GM12873 (cell line): ENCODE measurements at regions not wholly inside any gene's neighbourhood (a gene's known extent, or its start where the extent isn't known, plus 50 kb on each side); places are given as distances from the start of the nearest gene placed in this dataset.

Source experiments
- TF ChIP-seq, protein P1 (sequence below): IDR thresholded peaks from 2 replicates; pipeline ENCODE4 v1.5.1; 2012; ENCODE audit warnings: low read depth, mild to moderate bottlenecking, moderate library complexity, low read length, control low read depth; ENCODE audit not compliant: insufficient read depth; ENCODE audit errors: missing control alignments

DNA sequence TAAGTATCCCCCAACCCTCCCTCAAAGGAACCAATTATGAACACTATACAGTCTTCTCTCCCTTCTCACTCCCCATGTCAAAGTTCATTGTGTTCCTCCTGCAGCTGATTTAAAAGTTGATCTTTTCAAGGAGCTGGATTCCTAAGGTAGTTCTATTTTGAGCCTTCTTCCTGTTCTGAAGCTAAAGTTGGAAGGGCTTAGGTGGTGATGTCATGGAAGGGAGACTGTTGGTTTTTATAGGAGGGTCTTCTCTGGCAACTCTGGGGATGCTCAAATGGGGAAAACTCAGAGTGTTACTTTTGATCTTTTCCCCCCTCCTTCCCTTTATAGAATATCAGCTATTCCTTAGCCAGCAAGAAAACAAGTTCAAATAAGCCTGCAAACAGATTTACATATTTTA lies 83.0 kb upstream of the AK4 start:
- TF ChIP-seq, protein P1, sequence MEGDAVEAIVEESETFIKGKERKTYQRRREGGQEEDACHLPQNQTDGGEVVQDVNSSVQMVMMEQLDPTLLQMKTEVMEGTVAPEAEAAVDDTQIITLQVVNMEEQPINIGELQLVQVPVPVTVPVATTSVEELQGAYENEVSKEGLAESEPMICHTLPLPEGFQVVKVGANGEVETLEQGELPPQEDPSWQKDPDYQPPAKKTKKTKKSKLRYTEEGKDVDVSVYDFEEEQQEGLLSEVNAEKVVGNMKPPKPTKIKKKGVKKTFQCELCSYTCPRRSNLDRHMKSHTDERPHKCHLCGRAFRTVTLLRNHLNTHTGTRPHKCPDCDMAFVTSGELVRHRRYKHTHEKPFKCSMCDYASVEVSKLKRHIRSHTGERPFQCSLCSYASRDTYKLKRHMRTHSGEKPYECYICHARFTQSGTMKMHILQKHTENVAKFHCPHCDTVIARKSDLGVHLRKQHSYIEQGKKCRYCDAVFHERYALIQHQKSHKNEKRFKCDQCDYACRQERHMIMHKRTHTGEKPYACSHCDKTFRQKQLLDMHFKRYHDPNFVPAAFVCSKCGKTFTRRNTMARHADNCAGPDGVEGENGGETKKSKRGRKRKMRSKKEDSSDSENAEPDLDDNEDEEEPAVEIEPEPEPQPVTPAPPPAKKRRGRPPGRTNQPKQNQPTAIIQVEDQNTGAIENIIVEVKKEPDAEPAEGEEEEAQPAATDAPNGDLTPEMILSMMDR: no peak

- TF ChIP-seq, protein P1: no peak
Measured at GRCh38 chr1:65065524-65066418, 82.2 kb upstream of the AK4 start.

DNA sequence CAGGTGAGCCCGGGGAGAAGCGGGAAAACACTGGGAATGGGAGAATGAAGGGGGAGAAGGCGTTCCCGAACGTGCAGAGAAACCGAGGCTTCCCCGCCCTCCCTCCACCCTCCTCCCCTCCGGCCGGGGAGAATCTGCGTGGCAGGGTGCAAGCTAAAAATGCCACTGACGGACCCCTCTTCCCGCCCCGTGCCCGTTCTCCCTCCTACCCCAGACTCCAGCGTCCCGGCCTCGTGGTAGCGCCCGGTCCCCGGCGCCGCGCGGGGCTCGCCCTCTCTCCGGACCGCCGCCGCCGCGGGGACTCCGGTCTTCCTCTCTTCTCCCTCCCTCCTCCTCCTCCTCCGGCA lies 81.6 kb upstream of the AK4 start:
- TF ChIP-seq, protein P1: no peak

DNA sequence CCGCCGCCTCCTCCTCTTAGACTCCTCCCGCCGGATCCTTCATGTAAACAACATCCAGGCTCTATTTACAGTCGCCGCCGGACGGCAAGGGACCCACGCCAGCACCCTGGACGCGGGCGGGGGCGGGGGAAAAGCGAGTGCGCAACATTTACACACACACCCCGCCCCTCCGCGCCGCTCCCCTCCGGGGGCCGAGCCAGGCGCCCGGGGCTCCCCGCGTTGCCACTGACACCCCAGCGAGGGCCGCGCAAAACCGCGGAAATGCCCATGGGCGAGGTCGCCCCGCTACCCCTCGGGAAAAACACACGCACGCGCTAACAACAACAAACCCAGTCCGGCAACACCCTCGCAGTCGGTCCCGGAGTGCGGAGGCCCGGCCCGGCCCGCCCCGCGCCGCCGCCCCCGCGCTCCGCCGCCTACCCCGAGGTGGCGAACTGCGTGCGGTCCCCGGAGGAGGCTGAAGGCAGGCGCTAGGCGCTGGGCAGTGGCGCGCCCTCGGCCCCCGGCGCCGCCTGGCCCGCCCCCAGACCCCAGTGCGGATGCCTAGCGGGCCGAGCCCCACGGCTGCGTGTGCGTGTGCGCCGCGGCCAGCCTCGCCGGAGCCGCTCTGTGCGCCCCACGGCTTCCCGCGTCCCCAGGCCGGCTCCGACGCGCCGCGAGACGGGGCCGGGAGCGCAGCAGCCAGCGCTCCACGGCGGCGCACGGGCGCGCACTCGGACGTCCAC lies 81.1 kb upstream of the AK4 start:
- TF ChIP-seq, protein P1: no peak

GRCh38 chr1:65067491-65068201 lies 80.4 kb upstream of the AK4 start:
- TF ChIP-seq, protein P1: no peak

- TF ChIP-seq, protein P1: no peak
Measured at GRCh38 chr1:65068202-65069010, 79.6 kb upstream of the AK4 start.
